GM12891 (cell line): ENCODE measurements at regions not wholly inside any gene's neighbourhood (a gene's known extent, or its start where the extent isn't known, plus 50 kb on each side); places are given as distances from the start of the nearest gene placed in this dataset.

Source experiments
- DNase-seq: peaks from one replicate; pipeline ENCODE4 v3.0.0; 2011; ENCODE audit warnings: low spot score; ENCODE audit not compliant: insufficient read length
- FAIRE-seq: peaks from 2 replicates; lab custom pipeline; 2011; peaks lifted over from hg19 to GRCh38; lab: Jason Lieb, UNC
- PAX5 ChIP-seq: IDR thresholded peaks from 2 replicates; pipeline ENCODE4 v1.6.1; 2011; ENCODE audit warnings: low read length, moderate library complexity, mild to moderate bottlenecking; ENCODE audit not compliant: insufficient read depth, severe bottlenecking
- POLR2A ChIP-seq: IDR thresholded peaks from 2 replicates; pipeline ENCODE4 v1.6.1; 2011; ENCODE audit warnings: low read depth, low read length, control low read depth
- POLR2AphosphoS5 ChIP-seq: IDR thresholded peaks from 2 replicates; pipeline ENCODE4 v1.6.1; 2011; ENCODE audit warnings: low read depth, low read length, control low read depth
- POU2F2 ChIP-seq: IDR thresholded peaks from 2 replicates; pipeline ENCODE4 v1.6.1; 2011; ENCODE audit warnings: low read depth, mild to moderate bottlenecking, control low read depth, low read length, moderate library complexity
- SPI1 ChIP-seq: IDR thresholded peaks from 2 replicates; pipeline ENCODE4 v1.6.1; 2011; ENCODE audit warnings: low read depth, low read length, control low read depth
- TAF1 ChIP-seq: IDR thresholded peaks from 2 replicates; pipeline ENCODE4 v1.6.1; 2011; ENCODE audit warnings: low read depth, low read length, control low read depth

- no peak for DNase-seq
These were observed 238.4 kb upstream of the ZMIZ1 start for GRCh38 chr10:78830062-78830975.

GRCh38 chr10:78830976-78831375 lies 237.8 kb upstream of the ZMIZ1 start:
- TF ChIP-seq POLR2AphosphoS5, result no peak
- no peak for TF ChIP-seq POU2F2
- no peak for TF ChIP-seq SPI1
- TF ChIP-seq TAF1, result no peak
- no peak for TF ChIP-seq PAX5
- TF ChIP-seq POLR2A, result no peak
- FAIRE-seq (no peak), DNase-seq (no peak)

More at GRCh38 chr10:78830062-78830975, 238.4 kb upstream of the ZMIZ1 start:
- no peak for FAIRE-seq
- TF ChIP-seq POLR2AphosphoS5 (no peak), TAF1 (no peak), SPI1 (no peak), POLR2A (no peak), PAX5 (no peak), POU2F2 (no peak)

- FAIRE-seq (no peak), DNase-seq (no peak)
- TF ChIP-seq PAX5, result no peak
- TF ChIP-seq POU2F2, result no peak
- TF ChIP-seq POLR2AphosphoS5, result no peak
- no peak for TF ChIP-seq POLR2A
- TF ChIP-seq SPI1, result no peak
- TF ChIP-seq TAF1, result no peak
These were observed 237.3 kb upstream of the ZMIZ1 start for GRCh38 chr10:78831461-78831860.

GRCh38 chr10:78832281-78832680 lies 236.5 kb upstream of the ZMIZ1 start:
- FAIRE-seq (no peak), DNase-seq (no peak)
- no peak for TF ChIP-seq SPI1
- no peak for TF ChIP-seq PAX5
- no peak for TF ChIP-seq POU2F2
- no peak for TF ChIP-seq POLR2A
- TF ChIP-seq TAF1, result no peak
- no peak for TF ChIP-seq POLR2AphosphoS5

- TF ChIP-seq SPI1 (no peak), POLR2AphosphoS5 (no peak), POU2F2 (no peak), PAX5 (no peak), TAF1 (no peak), POLR2A (no peak)
- DNase-seq (no peak), FAIRE-seq (no peak)
These were observed 230.6 kb upstream of the ZMIZ1 start for GRCh38 chr10:78838141-78838657.

- DNase-seq (no peak), FAIRE-seq (peak; percentile 31)
- TF ChIP-seq SPI1, result no peak
- TF ChIP-seq PAX5, result no peak
- TF ChIP-seq POLR2AphosphoS5, result no peak
- no peak for TF ChIP-seq POLR2A
- TF ChIP-seq TAF1, result no peak
- no peak for TF ChIP-seq POU2F2
These were observed 225.3 kb upstream of the ZMIZ1 start for GRCh38 chr10:78843495-78843894.

GRCh38 chr10:78844960-78845607 lies 223.7 kb upstream of the ZMIZ1 start:
- no peak for FAIRE-seq
- TF ChIP-seq POLR2AphosphoS5 (no peak), SPI1 (no peak)
- DNase-seq, result no peak

- FAIRE-seq, result no peak
- DNase-seq, result no peak
- TF ChIP-seq POLR2A, result no peak
- no peak for TF ChIP-seq PAX5
- TF ChIP-seq TAF1, result no peak
- no peak for TF ChIP-seq SPI1
- TF ChIP-seq POU2F2, result no peak
- TF ChIP-seq POLR2AphosphoS5, result no peak
These were observed 222.7 kb upstream of the ZMIZ1 start for GRCh38 chr10:78846071-78846470.

GRCh38 chr10:78846760-78847159 lies 222.0 kb upstream of the ZMIZ1 start:
- no peak for FAIRE-seq
- no peak for DNase-seq
- TF ChIP-seq TAF1 (no peak), POLR2AphosphoS5 (no peak), SPI1 (no peak), POLR2A (no peak), POU2F2 (no peak), PAX5 (no peak)
